OCI-LY3 (cell line): ENCODE measurements at regions not wholly inside any gene's neighbourhood (a gene's known extent, or its start where the extent isn't known, plus 50 kb on each side); places are given as distances from the start of the nearest gene placed in this dataset.

Source experiments
- H2AFZ ChIP-seq: fragments of 200-600, 300-600 bp; shearing (Covaris generic); 2 replicates; pipeline ENCODE4 v1.6.0; 2014; ENCODE audit warnings: antibody characterized with exemption, low read depth, low read length
- H3K27ac ChIP-seq: fragments of 200-600, 300-600 bp; sonication (generic); 2 replicates; pipeline ENCODE4 v1.5.1; 2014; ENCODE audit warnings: mild to moderate bottlenecking, low read length, moderate library complexity, mixed read lengths
- H3K27me3 ChIP-seq: fragments of 200-600, 300-600 bp; sonication (generic); 2 replicates; pipeline ENCODE4 v1.6.1; 2014; ENCODE audit warnings: low read depth, low read length, mixed read lengths
- H3K36me3 ChIP-seq: fragments of 200-600, 300-600 bp; sonication (generic); replicated peaks from 2 replicates; pipeline ENCODE3; 2014; ENCODE audit warnings: low read depth, low read length, mixed read lengths
- H3K4me1 ChIP-seq: fragments of 300-600, 200-600 bp; sonication (generic); 2 replicates; pipeline ENCODE4 v1.6.1; 2014; ENCODE audit warnings: low read length, mixed read lengths
- H3K4me2 ChIP-seq: fragments of 200-600, 300-600 bp; sonication (generic); 2 replicates; pipeline ENCODE4 v1.6.1; 2014; ENCODE audit warnings: low read length, mixed read lengths
- H3K4me3 ChIP-seq: fragments of 300-600, 200-600 bp; sonication (generic); 2 replicates; pipeline ENCODE4 v1.5.1; 2014; ENCODE audit warnings: antibody characterized with exemption, mild to moderate bottlenecking, low read length, moderate library complexity
- H3K79me2 ChIP-seq: fragments of 300-600, 200-600 bp; shearing (Covaris generic); 2 replicates; pipeline ENCODE4 v1.6.1; 2014; ENCODE audit warnings: mild to moderate bottlenecking, low read length, mixed read lengths
- H3K9ac ChIP-seq: fragments of 300-600, 200-600 bp; shearing (Covaris generic); 2 replicates; pipeline ENCODE4 v1.6.0; 2014; ENCODE audit warnings: mild to moderate bottlenecking, low read length, moderate library complexity
- H3K9me3 ChIP-seq: fragments of 200-600, 300-600 bp; shearing (Covaris generic); 2 replicates; pipeline ENCODE4 v1.6.1; 2014; ENCODE audit warnings: low read length, mixed read lengths; ENCODE audit not compliant: insufficient read depth
- H4K20me1 ChIP-seq: fragments of 200-600, 300-600 bp; sonication (generic); 2 replicates; pipeline ENCODE4 v1.6.1; 2016; ENCODE audit warnings: low read length, mixed read lengths; ENCODE audit not compliant: insufficient read depth
- CTCF ChIP-seq: fragments of 200-600, 300-600 bp; sonication (generic); IDR thresholded peaks from 2 replicates; pipeline ENCODE4 v1.5.1; 2014; ENCODE audit warnings: antibody characterized with exemption, low read length, low read depth
- EZH2phosphoT487 ChIP-seq: fragments of 200-600 bp; shearing (Covaris generic); IDR thresholded peaks from 2 replicates; pipeline ENCODE4 v1.6.1; 2018; ENCODE audit warnings: antibody characterized with exemption, mixed run types, low read depth

DNA sequence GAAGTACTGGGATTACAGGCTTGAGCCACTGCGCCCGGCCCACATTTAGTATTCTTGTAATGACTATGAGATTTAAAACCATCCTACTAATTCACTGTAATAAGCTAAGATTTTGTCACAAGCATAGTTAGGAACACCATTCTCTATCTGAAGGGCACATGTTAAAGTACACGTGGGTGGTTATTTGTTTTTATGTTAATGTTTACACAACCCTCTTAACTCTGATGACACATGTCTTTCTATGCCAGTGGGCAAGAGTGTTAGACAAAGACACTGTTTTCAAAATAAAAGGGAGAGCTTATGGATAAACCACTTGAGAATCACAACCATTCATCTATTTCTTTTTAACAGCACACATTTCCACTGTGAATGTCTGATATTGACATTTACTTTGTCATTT is 537.6 kb upstream of the IL12A start:
- Histone ChIP-seq H3K4me3 (no peak overlapping the region), H3K36me3 (no peaks in the 10 kb centered on the region), H3K9ac (no peak overlapping the region), H3K27ac (no peak overlapping the region), H3K4me2 (no peak overlapping the region), H4K20me1 (no peaks in the 10 kb centered on the region), H3K4me1 (no peaks in the 10 kb centered on the region), H3K27me3 (peaks cover 21% of the 10 kb centered on the region; the same call in 1 of the 2 replicates), H3K79me2 (no peaks in the 10 kb centered on the region), H3K9me3 (no peaks in the 10 kb centered on the region), H2AFZ (no peak overlapping the region)
- TF ChIP-seq EZH2phosphoT487 (no peak), CTCF (no peak)

- H3K9me3 ChIP-seq, result no peaks in the 10 kb centered on the region
- H3K9ac ChIP-seq, result no peak overlapping the region
- H3K79me2 ChIP-seq, result no peaks in the 10 kb centered on the region
- peaks cover 21% of the 10 kb centered on the region; the same call in 1 of the 2 replicates for H3K27me3 ChIP-seq
- H3K4me1 ChIP-seq, result no peaks in the 10 kb centered on the region
- no peaks in the 10 kb centered on the region for H3K36me3 ChIP-seq
- TF ChIP-seq CTCF (no peak), EZH2phosphoT487 (no peak)
- H2AFZ ChIP-seq, result no peak overlapping the region
- H4K20me1 ChIP-seq, result no peaks in the 10 kb centered on the region
- no peak overlapping the region for H3K4me3 ChIP-seq
- H3K4me2 ChIP-seq, result no peak overlapping the region
- no peak overlapping the region for H3K27ac ChIP-seq
Observed at GRCh38 chr3:159451482-159451881, 537.2 kb upstream of the IL12A start.

GRCh38 chr3:159453036-159453435 is 535.6 kb upstream of the IL12A start:
- no peaks in the 10 kb centered on the region for H4K20me1 ChIP-seq
- H3K4me2 ChIP-seq, result no peak overlapping the region
- H3K9me3 ChIP-seq, result no peaks in the 10 kb centered on the region
- TF ChIP-seq EZH2phosphoT487 (no peak), CTCF (no peak)
- H3K4me1 ChIP-seq, result no peaks in the 10 kb centered on the region
- H3K79me2 ChIP-seq, result no peaks in the 10 kb centered on the region
- H3K4me3 ChIP-seq, result no peak overlapping the region
- peaks cover 15% of the 10 kb centered on the region; the same call in 1 of the 2 replicates for H3K27me3 ChIP-seq
- H3K27ac ChIP-seq, result no peak overlapping the region
- H2AFZ ChIP-seq, result no peak overlapping the region
- H3K36me3 ChIP-seq, result no peaks in the 10 kb centered on the region
- no peak overlapping the region for H3K9ac ChIP-seq

- Histone ChIP-seq H3K36me3 (no peaks in the 10 kb centered on the region), H3K4me2 (no peak overlapping the region), H2AFZ (no peak overlapping the region), H3K27me3 (peaks cover 8% of the 10 kb centered on the region; the same call in 1 of the 2 replicates), H3K4me1 (no peaks in the 10 kb centered on the region), H4K20me1 (no peaks in the 10 kb centered on the region), H3K4me3 (no peak overlapping the region), H3K9me3 (no peaks in the 10 kb centered on the region), H3K9ac (no peak overlapping the region), H3K27ac (no peak overlapping the region), H3K79me2 (no peaks in the 10 kb centered on the region)
- TF ChIP-seq CTCF, result no peak
Observed at GRCh38 chr3:159453945-159454344, 534.7 kb upstream of the IL12A start.
